K562 (cell line): ENCODE measurements at regions not wholly inside any gene's neighbourhood (a gene's known extent, or its start where the extent isn't known, plus 50 kb on each side); places are given as distances from the start of the nearest gene placed in this dataset.

Source experiments
- ATAC-seq: fragments of 200-7000 bp; cut with Tn5 transposase; 3 replicates; pipeline ENCODE4 v1.9.1; 2020; ENCODE audit warnings: moderate library complexity
- BruUV-seq: library from RNA; stranded (reverse); fragments of 400-500 nt; replicated peaks from 2 replicates; lab custom pipeline; 2021; lab: Mats Ljungman, UMichigan
- CTCF ChIA-PET: fragments of 300-600 bp; formaldehyde crosslinking; extraction: SDS; loops from one replicate; lab custom pipeline; 2021; ENCODE audit warnings: low intra/inter-chr PET ratio; lab: Yijun Ruan, JAX
- POLR2A ChIA-PET: fragments of 300-600, 350-650 bp; sonication (Branson Sonifier 250); formaldehyde crosslinking; extraction: SDS; loops from one replicate; lab custom pipeline; 2021; ENCODE audit warnings: antibody characterized with exemption, inconsistent platforms; lab: Yijun Ruan, JAX
- DNase-seq, 4 experiments: peaks; one replicate each; pipeline versions ENCODE4 v3.0.0 to v3.0.0-alpha.2; 2011 to 2018; ENCODE audit warnings: low spot score in 3 of 4, mixed read lengths in 3 of 4; ENCODE audit errors: extremely low read depth in 1 of 4
- FAIRE-seq: peaks from 2 replicates; lab custom pipeline; 2011; peaks lifted over from hg19 to GRCh38; lab: Jason Lieb, UNC
- H2AFZ ChIP-seq: 2 replicates; pipeline ENCODE4 v1.6.0; 2011; ENCODE audit warnings: low read depth, low read length, control low read depth, inconsistent platforms
- H3K27ac ChIP-seq: fragments of 200-600 bp; 3 replicates; pipeline ENCODE4 v1.8.0; 2011; ENCODE audit warnings: low read depth, mild to moderate bottlenecking, control low read depth, inconsistent platforms, low read length, moderate library complexity, mixed read lengths; ENCODE audit errors: extremely low read depth
- H3K27me3 ChIP-seq, 2 experiments: fragments of 300-600 bp in 1 of 2; 2 replicates in 1 of 2; 3 replicates in 1 of 2; pipeline versions ENCODE4 v1.6.0 to v1.8.0; 2011; ENCODE audit warnings: inconsistent platforms in 2 of 2, low read length in 2 of 2, mild to moderate bottlenecking in 1 of 2, mixed read lengths in 1 of 2, moderate library complexity in 1 of 2; ENCODE audit not compliant: control insufficient read depth in 2 of 2, insufficient read depth in 2 of 2
- H3K36me3 ChIP-seq: fragments of 300-600 bp; 3 replicates; pipeline ENCODE4 v1.8.0; 2011; ENCODE audit warnings: mild to moderate bottlenecking, low read length, inconsistent platforms; ENCODE audit not compliant: control insufficient read depth, insufficient read depth
- H3K4me1 ChIP-seq, 2 experiments: fragments of 200-600 bp in 1 of 2; replicated peaks in 1 of 2; 2 replicates in 1 of 2; 3 replicates in 1 of 2; pipeline versions ENCODE4 v1.5.1 to v1.8.0; 2011; ENCODE audit warnings: inconsistent platforms in 2 of 2, low read length in 2 of 2, mild to moderate bottlenecking in 1 of 2, mixed read lengths in 1 of 2, moderate library complexity in 1 of 2; ENCODE audit not compliant: control insufficient read depth in 2 of 2, insufficient read depth in 2 of 2
- H3K4me2 ChIP-seq: 2 replicates; pipeline ENCODE4 v1.6.1; 2011; ENCODE audit warnings: low read length, control low read depth, inconsistent platforms, mixed read lengths; ENCODE audit not compliant: insufficient read depth
- H3K4me3 ChIP-seq: fragments of 200-600 bp; sonication (generic), shearing (Covaris generic); 2 replicates; pipeline ENCODE4 v1.5.1; 2016; ENCODE audit warnings: control low read depth, inconsistent platforms
- H3K79me2 ChIP-seq: fragments of 200-600 bp; 3 replicates; pipeline ENCODE4 v1.8.0; 2011; ENCODE audit warnings: low read length, inconsistent platforms; ENCODE audit not compliant: control insufficient read depth, insufficient read depth
- H3K9ac ChIP-seq, 2 experiments: 2 replicates each; pipeline versions ENCODE4 v1.6.0 to v1.6.1; 2011; ENCODE audit warnings: low read depth in 2 of 2, low read length in 2 of 2, control low read depth in 1 of 2, inconsistent platforms in 1 of 2, mild to moderate bottlenecking in 1 of 2, mixed read lengths in 1 of 2; ENCODE audit not compliant: insufficient read depth in 1 of 2
- H3K9me1 ChIP-seq: one replicate; pipeline ENCODE4 v1.6.0; 2011; ENCODE audit warnings: inconsistent platforms, mild to moderate bottlenecking, low read length, moderate library complexity; ENCODE audit not compliant: control insufficient read depth, insufficient read depth
- H3K9me3 ChIP-seq: replicated peaks from 2 replicates; pipeline ENCODE4 v1.5.1; 2011; ENCODE audit warnings: low read depth, low read length, inconsistent platforms; ENCODE audit not compliant: control insufficient read depth, insufficient read depth
- H4K20me1 ChIP-seq: replicated peaks from 2 replicates; pipeline ENCODE4 v1.6.1; 2011; ENCODE audit warnings: low read length, inconsistent platforms, mixed read lengths; ENCODE audit not compliant: control insufficient read depth, insufficient read depth
- CC2D1A ChIP-seq: fragments of 450-650 bp; IDR thresholded peaks from 2 replicates; pipeline ENCODE4 v1.6.1; 2017; ENCODE audit warnings: mild to moderate bottlenecking
- PTBP1 ChIP-seq: fragments of 200-400 bp; formaldehyde crosslinking; IDR thresholded peaks from 2 replicates; pipeline ENCODE4 v1.6.1; 2017; ENCODE audit warnings: low read depth, low read length
- ZNF57 ChIP-seq: fragments of 450-650 bp; formaldehyde crosslinking; IDR thresholded peaks from 2 replicates; pipeline ENCODE4 v1.4.0; 2020; ENCODE audit warnings: mild to moderate bottlenecking, moderate library complexity
- WGBS: fragments of 100-300 bp; shearing (Covaris generic); methylation state at CpG from one replicate; pipeline ENCODE4 v1.1.6; 2016; ENCODE audit warnings: low coverage, mixed read lengths; ENCODE audit not compliant: insufficient coverage; ENCODE audit errors: missing lambda C conversion rate; 5-methylcytosine and 5-hydroxymethylcytosine counted together
- in situ Hi-C: fragments of 300-500 bp; cut with MboI; formaldehyde crosslinking; loops from 4 replicates; pipeline ENCODE4 v1.15.0; 2018; ENCODE audit warnings: inconsistent platforms, mixed read lengths
- intact Hi-C: fragments of 100-400 bp; cut with micrococcal nuclease; formaldehyde crosslinking; loops from 2 replicates; pipeline ENCODE4 v1.14.2; 2022
- TF ChIP-seq, protein P1 (sequence below): fragments of 250-450 bp; sonication (Bioruptor Pico); IDR thresholded peaks from 2 replicates; pipeline ENCODE4 v1.5.0; 2020; ENCODE audit warnings: mild to moderate bottlenecking, borderline replicate concordance
- TF ChIP-seq, protein P2 (sequence below): IDR thresholded peaks from 2 replicates; pipeline ENCODE4 v1.6.1; 2012; ENCODE audit warnings: low read depth, low read length, improper control_type of control experiment, borderline replicate concordance

DNA sequence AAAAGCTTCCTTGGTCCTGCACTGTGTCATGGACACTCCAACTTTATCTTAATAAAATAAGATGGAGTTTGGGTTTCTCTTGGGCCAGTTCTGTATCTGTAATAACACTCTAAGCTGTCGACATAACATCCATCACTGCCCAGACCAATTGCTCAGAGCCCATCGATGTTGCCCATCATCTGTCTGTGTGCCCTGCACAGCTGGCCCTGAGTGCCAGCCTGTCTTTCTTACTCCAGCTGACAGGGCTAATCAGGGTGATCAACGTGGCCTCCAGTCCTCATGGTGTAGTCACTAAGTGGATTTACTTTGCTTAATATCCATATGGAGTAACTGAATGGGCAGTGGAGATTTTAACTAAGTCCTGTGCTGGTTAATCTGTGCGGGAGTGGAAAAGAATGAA is 419.8 kb upstream of the TPM1 start:
- ATAC-seq (no peak), FAIRE-seq (no peak), DNase-seq (no peak)
- intact Hi-C loops (no loop called here), in situ Hi-C loops (no loop called here)
- Histone ChIP-seq H2AFZ (no peak overlapping the region), H3K9ac (no peak overlapping the region), H3K4me1 (no peaks in the 10 kb centered on the region), H4K20me1 (no peaks in the 10 kb centered on the region; the same call in 1 of the 2 replicates), H3K4me2 (no peak overlapping the region), H3K9me1 (no peaks in the 10 kb centered on the region), H3K9me3 (no peaks in the 10 kb centered on the region), H3K36me3 (no peaks in the 10 kb centered on the region), H3K27me3 (no peaks in the 10 kb centered on the region; a peak in 1 of 5 replicates), H3K27ac (no peak overlapping the region), H3K4me3 (no peak overlapping the region), H3K79me2 (no peaks in the 10 kb centered on the region)
- BruUV-seq: no TSS peak
- no peak for TF ChIP-seq CC2D1A
- TF ChIP-seq PTBP1: no peak
- no peak for TF ChIP-seq ZNF57 (CRISPR knock-in tag)
- TF ChIP-seq, protein P1, sequence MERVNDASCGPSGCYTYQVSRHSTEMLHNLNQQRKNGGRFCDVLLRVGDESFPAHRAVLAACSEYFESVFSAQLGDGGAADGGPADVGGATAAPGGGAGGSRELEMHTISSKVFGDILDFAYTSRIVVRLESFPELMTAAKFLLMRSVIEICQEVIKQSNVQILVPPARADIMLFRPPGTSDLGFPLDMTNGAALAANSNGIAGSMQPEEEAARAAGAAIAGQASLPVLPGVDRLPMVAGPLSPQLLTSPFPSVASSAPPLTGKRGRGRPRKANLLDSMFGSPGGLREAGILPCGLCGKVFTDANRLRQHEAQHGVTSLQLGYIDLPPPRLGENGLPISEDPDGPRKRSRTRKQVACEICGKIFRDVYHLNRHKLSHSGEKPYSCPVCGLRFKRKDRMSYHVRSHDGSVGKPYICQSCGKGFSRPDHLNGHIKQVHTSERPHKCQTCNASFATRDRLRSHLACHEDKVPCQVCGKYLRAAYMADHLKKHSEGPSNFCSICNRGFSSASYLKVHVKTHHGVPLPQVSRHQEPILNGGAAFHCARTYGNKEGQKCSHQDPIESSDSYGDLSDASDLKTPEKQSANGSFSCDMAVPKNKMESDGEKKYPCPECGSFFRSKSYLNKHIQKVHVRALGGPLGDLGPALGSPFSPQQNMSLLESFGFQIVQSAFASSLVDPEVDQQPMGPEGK (CRISPR knock-in tag): no peak
- TF ChIP-seq, protein P2, sequence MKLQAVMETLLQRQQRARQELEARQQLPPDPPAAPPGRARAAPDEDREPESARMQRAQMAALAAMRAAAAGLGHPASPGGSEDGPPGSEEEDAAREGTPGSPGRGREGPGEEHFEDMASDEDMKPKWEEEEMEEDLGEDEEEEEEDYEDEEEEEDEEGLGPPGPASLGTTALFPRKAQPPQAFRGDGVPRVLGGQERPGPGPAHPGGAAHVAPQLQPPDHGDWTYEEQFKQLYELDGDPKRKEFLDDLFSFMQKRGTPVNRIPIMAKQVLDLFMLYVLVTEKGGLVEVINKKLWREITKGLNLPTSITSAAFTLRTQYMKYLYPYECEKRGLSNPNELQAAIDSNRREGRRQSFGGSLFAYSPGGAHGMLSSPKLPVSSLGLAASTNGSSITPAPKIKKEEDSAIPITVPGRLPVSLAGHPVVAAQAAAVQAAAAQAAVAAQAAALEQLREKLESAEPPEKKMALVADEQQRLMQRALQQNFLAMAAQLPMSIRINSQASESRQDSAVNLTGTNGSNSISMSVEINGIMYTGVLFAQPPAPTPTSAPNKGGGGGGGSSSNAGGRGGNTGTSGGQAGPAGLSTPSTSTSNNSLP: no peak
- CTCF ChIA-PET: no interaction called here
- WGBS: 0% methylated on average over 4 of the region's 4 CpGs
- POLR2A ChIA-PET: interaction anchor here (1.8 kb wide), 1 partner anchor 17 kb away, joined by 4 read pairs; no protein-coding TSS in a partner anchor
